ENCODE measurements at regions not wholly inside any gene's neighbourhood (a gene's known extent, or its start where the extent isn't known, plus 50 kb on each side); places are given as distances from the start of the nearest gene placed in this dataset.

DNA sequence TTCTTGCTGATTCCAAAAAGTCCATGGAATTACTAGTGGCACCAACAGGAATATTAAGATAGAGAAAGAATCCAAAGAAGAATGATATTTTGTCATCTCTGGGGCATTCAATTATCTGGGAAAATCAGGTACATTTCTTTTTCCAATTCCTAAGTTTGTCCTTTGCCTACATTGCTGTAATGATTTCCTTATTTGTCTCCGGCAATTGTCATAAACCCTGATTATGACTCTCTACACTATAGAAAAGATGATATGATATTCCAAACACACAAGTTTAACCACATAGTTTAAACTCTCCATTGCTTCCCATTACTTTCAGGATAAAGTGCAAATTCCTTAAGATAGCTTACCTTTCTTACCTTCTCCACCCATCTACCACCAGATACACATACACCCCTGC is 647.0 kb downstream of the PLPP3 start:
- TF ChIP-seq TAF1 (IDR thresholded peaks at IDR 0.05; ENCODE audit: low read depth, low read length) (no peak), POLR2A (IDR thresholded peaks at IDR 0.05; ENCODE audit: low read depth, low read length) (no peak), SPI1 (IDR thresholded peaks at IDR 0.05; ENCODE audit: low read depth, low read length) (no peak), POLR2AphosphoS5 (IDR thresholded peaks at IDR 0.05; ENCODE audit: low read depth, low read length) (no peak), POU2F2 (IDR thresholded peaks at IDR 0.05; ENCODE audit: low read depth, low read length) (no peak), PAX5 (IDR thresholded peaks at IDR 0.05; ENCODE audit: insufficient read depth, low read length, severe bottlenecking) (no peak)
